Stimulated activated effector memory CD8-positive, alpha-beta T cell treated with anti-CD3 and anti-CD28 coated beads, Interleukin-12 subunit alpha, Interleukin-12 subunit beta, amount 100 ng/mL, for 72 hours (primary cell): ENCODE measurements at regions not wholly inside any gene's neighbourhood (a gene's known extent, or its start where the extent isn't known, plus 50 kb on each side); places are given as distances from the start of the nearest gene placed in this dataset.
A peak's percentile ranks its signal among the peaks of the same experiment; 100 is the strongest.
"Not testable (repeated sequence)": the region's sequence is repeated elsewhere in the genome, so short reads cannot be mapped to it uniquely, and the experiment has no call there.

Source experiments
- ATAC-seq: fragments of 150-1000 bp; cut with Tn5 transposase; 2 replicates; pipeline ENCODE4 v1.10.0; 2021
- DNase-seq, 2 donors: peaks; one replicate each; pipeline ENCODE4 v3.0.0; 2021 to 2022; ENCODE audit warnings: low spot score in 2 of 2
- H3K27ac Mint-ChIP-seq: one replicate; pipeline ENCODE4 v1.8.0; 2022; ENCODE audit warnings: mild to moderate bottlenecking, mixed read lengths
- H3K36me3 Mint-ChIP-seq: one replicate; pipeline ENCODE4 v1.8.0; 2022; ENCODE audit warnings: mild to moderate bottlenecking, mixed read lengths
- H3K4me1 Mint-ChIP-seq: one replicate; pipeline ENCODE4 v1.8.0; 2022; ENCODE audit warnings: mixed read lengths
- H3K4me3 Mint-ChIP-seq: one replicate; pipeline ENCODE4 v1.8.0; 2022; ENCODE audit warnings: mild to moderate bottlenecking, mixed read lengths
- H3K9me3 Mint-ChIP-seq: one replicate; pipeline ENCODE4 v1.8.0; 2022; ENCODE audit warnings: mixed read lengths

DNA sequence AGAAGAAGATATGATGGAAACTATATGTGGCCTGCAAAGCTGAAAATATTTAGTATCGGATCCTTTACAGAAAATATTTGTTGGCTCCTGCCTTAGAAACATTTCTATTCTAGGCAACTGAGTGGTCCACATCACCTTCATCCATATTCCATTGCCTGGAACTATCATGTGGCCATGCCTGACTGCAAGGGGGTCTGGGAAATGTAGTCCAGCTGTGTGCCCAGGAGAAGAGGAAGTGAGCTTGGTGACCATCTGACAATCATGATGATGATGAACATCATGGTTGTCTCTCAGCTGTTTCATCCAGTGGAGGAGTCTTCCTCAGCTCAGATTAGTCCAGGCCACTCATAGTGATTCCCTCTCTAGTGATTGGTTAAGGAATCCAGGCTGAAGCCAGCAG is 61.8 kb upstream of the IFNLR1 start:
- no peaks in the 10 kb centered on the region for H3K4me1 Mint-ChIP-seq
- DNase-seq, result no peak
- no peak for ATAC-seq
- H3K27ac Mint-ChIP-seq, result no peak overlapping the region
- H3K36me3 Mint-ChIP-seq, result no peaks in the 10 kb centered on the region
- no peak overlapping the region for H3K4me3 Mint-ChIP-seq
- H3K9me3 Mint-ChIP-seq, result no peaks in the 10 kb centered on the region

DNA sequence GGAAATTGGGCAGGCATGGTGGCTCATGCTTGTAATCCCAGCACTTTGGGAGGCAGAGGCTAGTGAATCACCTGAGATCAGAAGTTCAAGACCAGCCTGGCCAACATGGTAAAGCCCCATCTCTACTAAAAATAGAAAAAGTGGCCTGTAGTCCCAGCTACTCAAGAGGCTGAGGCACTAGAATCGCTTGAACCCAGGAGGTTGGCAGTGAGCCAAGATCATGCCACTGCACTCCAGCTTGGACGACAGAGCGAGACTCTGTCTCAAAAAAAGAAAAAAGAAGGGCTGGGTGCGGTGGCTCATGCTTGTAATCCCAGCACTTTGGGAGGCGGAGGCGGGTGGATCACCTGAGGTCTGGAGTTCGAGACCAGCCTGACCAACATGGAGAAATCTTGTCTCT is 60.2 kb upstream of the IFNLR1 start:
- not testable (repeated sequence) for ATAC-seq, H3K36me3 Mint-ChIP-seq, H3K9me3 Mint-ChIP-seq

DNA sequence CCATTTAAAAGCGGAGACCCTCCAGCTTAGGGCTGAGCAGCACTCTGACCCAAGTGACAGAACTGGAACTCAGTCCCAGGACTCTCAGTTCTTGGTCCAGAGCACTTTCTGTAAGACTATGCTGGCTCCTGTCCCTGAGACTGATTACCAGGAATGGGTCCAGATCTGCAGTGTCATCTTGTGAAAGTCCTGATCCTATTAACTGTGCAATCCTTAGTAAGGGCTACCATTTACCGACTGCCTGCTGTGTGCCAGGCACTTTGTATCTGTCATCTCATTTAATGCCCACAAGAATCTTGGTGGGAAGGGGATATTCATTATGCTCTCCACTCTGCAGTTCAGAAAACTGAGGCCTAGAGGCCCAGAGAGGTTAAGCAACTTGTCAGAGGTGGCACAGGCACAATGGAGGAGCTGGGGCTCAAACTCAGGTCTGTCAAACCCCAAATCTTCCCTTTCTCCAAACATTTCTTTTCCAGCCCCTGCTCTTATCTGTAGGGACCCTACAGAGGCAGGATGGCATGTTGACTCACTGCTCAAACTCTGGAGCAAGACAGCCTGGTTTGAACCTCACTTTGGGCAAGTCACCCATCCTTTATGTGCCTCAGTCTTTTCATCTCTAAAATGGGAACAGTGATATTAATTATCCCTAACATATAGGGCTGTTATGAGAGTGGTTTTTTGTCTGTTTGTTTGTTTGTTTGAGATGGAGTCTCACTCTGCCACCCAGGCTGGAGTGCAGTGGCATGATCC is 57.6 kb upstream of the IFNLR1 start:
- Mint-ChIP-seq H3K27ac (no peak overlapping the region), H3K36me3 (no peaks in the 10 kb centered on the region), H3K4me3 (no peak overlapping the region), H3K4me1 (no peaks in the 10 kb centered on the region), H3K9me3 (no peaks in the 10 kb centered on the region)
- no peak for ATAC-seq
- DNase-seq, result no peak

More for the DNA sequence above, 60.2 kb upstream of the IFNLR1 start:
- not testable (repeated sequence) for H3K4me1 Mint-ChIP-seq, DNase-seq, H3K4me3 Mint-ChIP-seq, H3K27ac Mint-ChIP-seq

DNA sequence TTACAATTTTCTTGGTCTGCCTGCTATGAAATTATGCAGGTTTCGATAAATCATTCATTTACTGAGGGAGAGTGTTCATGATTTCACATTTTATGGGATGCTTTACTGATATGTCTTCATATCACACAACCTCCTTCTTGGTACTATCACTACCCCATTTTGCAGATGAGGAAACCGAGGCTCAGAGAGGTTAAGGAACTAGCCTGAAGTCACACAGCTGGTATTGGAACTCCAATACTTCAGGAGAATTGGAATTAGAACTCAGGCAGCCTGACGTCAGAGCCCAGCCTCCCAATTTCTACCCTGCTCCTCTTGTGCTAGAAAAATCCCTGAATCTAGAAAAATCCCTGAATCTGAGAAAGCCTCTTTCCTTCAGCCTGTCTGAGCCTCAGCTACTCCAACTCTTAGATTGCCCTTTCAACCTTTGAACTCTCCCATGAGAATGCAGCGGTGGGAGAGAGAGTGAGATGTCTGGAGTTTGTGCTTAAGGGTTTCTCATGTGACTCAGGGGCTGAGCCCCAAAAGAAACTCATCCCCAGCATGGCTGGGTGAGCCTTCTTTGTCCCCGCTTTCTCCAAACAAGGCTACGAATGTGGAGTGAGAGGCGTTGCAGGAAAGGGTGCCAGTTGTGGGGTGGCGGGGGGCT is 50.8 kb upstream of the IFNLR1 start:
- Mint-ChIP-seq H3K36me3 (no peaks in the 10 kb centered on the region), H3K4me1 (peaks cover 16% of the 10 kb centered on the region), H3K27ac (no peak overlapping the region), H3K9me3 (no peaks in the 10 kb centered on the region), H3K4me3 (no peak overlapping the region)
- no peak for DNase-seq
- ATAC-seq, result no peak

DNA sequence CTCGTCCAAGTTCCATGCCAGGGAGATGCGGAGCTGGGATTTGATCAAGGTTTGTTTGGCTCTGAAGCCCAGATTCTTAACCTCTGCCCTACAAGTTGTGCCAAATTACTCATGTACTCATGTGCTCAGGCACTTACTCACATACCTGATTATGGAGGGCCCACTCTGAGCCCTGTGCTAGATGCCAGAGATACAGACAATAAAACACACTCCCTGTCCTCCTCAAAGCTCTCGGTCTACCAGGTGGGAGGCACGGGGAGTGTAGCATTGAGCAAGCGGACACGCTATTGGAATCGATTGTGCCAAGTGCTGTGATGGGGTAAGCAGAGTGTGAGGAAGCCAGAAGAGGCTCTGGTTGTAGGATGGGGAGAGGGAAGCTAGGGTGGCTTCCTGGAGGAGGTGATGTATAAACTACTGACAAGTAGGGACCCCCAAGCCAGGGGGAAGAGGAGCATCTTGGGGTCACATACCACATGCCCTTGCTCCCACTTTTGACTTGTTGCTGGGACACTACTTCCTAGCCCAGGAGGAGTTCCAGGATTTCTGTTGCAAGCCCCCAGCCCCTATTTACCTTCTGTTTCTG is 49.8 kb upstream of the IFNLR1 start:
- H3K27ac Mint-ChIP-seq, result peak overlapping the region; percentile 7
- no peaks in the 10 kb centered on the region for H3K9me3 Mint-ChIP-seq
- no peak overlapping the region for H3K4me3 Mint-ChIP-seq
- DNase-seq, result no peak
- peaks cover 16% of the 10 kb centered on the region for H3K4me1 Mint-ChIP-seq
- peak; percentile 67 for ATAC-seq
- no peaks in the 10 kb centered on the region for H3K36me3 Mint-ChIP-seq
